GM12864 (cell line): ENCODE measurements at regions not wholly inside any gene's neighbourhood (a gene's known extent, or its start where the extent isn't known, plus 50 kb on each side); places are given as distances from the start of the nearest gene placed in this dataset.

Experiments
- DNase-seq: peaks from one replicate; pipeline ENCODE4 v3.0.0-alpha.2; 2011; ENCODE audit warnings: low read depth
- H3K4me3 ChIP-seq: 2 replicates; pipeline ENCODE4 v1.5.1; 2011; ENCODE audit warnings: mild to moderate bottlenecking, low read depth, low read length, control low read depth
- TF ChIP-seq, protein P1 (sequence below): IDR thresholded peaks from 2 replicates; pipeline ENCODE4 v1.5.1; 2011; ENCODE audit warnings: low read depth, mild to moderate bottlenecking, moderate library complexity, low read length, control low read depth, inconsistent platforms; ENCODE audit errors: missing control alignments

DNA sequence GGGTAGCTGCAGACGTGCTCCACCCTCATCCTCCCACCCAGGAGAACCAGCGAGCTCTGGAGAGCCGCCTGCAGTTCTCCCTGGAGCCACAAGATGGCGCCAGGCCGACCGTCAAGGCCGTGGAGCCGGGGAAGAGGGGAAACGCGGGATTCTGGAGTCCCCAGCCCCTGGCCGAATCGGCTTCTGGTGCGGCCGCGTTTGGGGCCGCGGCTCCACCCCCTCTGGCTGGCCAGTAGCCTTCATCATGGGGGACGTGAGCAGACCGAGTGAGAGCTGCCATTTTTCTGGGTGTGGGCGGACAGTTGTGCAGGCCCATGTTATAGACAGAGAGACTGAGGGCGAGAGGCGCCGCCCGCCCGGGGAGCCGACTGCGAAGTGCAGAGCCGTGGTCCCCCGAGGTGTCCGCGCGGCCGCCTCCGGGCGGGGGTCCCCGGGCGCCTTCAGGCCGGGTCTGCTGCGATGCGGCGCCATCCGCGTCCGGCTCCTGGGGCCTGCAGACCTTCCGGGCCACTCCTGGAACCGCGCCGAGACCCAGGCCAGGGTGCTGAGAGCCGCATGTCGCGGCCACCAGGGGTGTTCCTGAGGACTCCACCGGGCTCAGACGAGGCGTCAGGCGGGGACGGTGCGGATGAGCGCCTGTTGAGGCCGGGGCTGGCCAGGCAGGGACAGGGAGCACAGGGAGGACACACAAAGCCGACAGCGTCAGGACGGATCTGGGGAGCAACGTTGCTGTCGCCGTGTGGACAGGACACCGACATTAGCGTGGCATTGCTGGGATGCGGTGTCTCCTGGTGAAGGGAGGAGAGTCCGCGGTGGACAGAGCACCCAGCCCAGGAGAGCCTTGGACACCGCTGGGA lies 418.2 kb upstream of the HS6ST1 start:
- DNase-seq = no peak
- H3K4me3 ChIP-seq = no peak overlapping the region; the same call in 1 of the 2 replicates
- TF ChIP-seq, protein P1, sequence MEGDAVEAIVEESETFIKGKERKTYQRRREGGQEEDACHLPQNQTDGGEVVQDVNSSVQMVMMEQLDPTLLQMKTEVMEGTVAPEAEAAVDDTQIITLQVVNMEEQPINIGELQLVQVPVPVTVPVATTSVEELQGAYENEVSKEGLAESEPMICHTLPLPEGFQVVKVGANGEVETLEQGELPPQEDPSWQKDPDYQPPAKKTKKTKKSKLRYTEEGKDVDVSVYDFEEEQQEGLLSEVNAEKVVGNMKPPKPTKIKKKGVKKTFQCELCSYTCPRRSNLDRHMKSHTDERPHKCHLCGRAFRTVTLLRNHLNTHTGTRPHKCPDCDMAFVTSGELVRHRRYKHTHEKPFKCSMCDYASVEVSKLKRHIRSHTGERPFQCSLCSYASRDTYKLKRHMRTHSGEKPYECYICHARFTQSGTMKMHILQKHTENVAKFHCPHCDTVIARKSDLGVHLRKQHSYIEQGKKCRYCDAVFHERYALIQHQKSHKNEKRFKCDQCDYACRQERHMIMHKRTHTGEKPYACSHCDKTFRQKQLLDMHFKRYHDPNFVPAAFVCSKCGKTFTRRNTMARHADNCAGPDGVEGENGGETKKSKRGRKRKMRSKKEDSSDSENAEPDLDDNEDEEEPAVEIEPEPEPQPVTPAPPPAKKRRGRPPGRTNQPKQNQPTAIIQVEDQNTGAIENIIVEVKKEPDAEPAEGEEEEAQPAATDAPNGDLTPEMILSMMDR = peak; percentile 99

- no peak overlapping the region for H3K4me3 ChIP-seq
- TF ChIP-seq, protein P1 = no peak
These were observed 418.8 kb upstream of the HS6ST1 start for GRCh38 chr2:128737546-128737826.

GRCh38 chr2:128738446-128739110 lies 419.9 kb upstream of the HS6ST1 start:
- no peak overlapping the region for H3K4me3 ChIP-seq
- TF ChIP-seq, protein P1 = no peak
- DNase-seq = no peak

More at GRCh38 chr2:128737546-128737826, 418.8 kb upstream of the HS6ST1 start:
- DNase-seq = no peak

- TF ChIP-seq, protein P1 = no peak
- no peak for DNase-seq
- H3K4me3 ChIP-seq = no peak overlapping the region
These were observed 423.8 kb upstream of the HS6ST1 start for GRCh38 chr2:128742467-128742866.

- TF ChIP-seq, protein P1 = no peak
- DNase-seq = no peak
- H3K4me3 ChIP-seq = no peak overlapping the region
These were observed 427.3 kb upstream of the HS6ST1 start for GRCh38 chr2:128745946-128746345.

DNA sequence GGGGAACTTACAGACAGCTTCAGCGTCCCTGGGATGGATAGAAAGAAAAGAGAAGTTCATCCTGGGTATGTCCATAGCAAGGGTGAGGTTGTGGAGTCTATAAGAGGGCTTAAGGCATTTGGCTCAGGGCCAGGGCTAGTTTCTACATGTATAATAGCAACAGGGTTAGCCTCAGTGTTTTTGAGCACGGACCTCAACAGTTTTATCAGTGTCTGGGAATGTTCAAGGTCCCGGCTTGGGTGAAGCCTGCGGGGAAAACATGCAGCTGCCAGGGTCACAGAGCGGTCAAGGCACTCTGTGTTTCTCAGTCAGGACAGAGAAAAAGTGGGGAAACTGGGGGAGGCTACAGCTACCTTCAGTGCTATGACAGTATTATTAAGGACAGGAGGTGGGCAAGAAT lies 427.7 kb upstream of the HS6ST1 start:
- TF ChIP-seq, protein P1 = no peak

More for the DNA sequence above, 427.7 kb upstream of the HS6ST1 start:
- no peak overlapping the region for H3K4me3 ChIP-seq
- DNase-seq = no peak
